GM23338 (cell line): ENCODE measurements at regions not wholly inside any gene's neighbourhood (a gene's known extent, or its start where the extent isn't known, plus 50 kb on each side); places are given as distances from the start of the nearest gene placed in this dataset.

ENCODE experiments used
- ATAC-seq: fragments of 200-7000 bp; cut with Tn5 transposase; 3 replicates; pipeline ENCODE4 v1.9.1; 2020
- DNase-seq: peaks from one replicate; pipeline ENCODE4 v3.0.0-alpha.2; 2015; ENCODE audit warnings: low spot score
- H2AFZ ChIP-seq: fragments of 200-600 bp; sonication (generic); 2 replicates; pipeline ENCODE4 v1.8.0; 2016; ENCODE audit warnings: antibody characterized with exemption, mild to moderate bottlenecking, moderate library complexity
- H3F3A ChIP-seq: fragments of 200-600 bp; sonication (generic); replicated peaks from 2 replicates; pipeline ENCODE4 v1.8.0; 2017; ENCODE audit warnings: antibody characterized with exemption, mixed run types, low read depth
- H3K27ac ChIP-seq: fragments of 200-600 bp; sonication (generic); 2 replicates; pipeline ENCODE4 v1.6.1; 2016; ENCODE audit warnings: low read depth
- H3K27me3 ChIP-seq: fragments of 200-600 bp; sonication (generic); 2 replicates; pipeline ENCODE4 v1.8.0; 2016; ENCODE audit warnings: mild to moderate bottlenecking, mixed run types, moderate library complexity; ENCODE audit not compliant: insufficient read depth
- H3K36me3 ChIP-seq: fragments of 200-600 bp; sonication (generic); 2 replicates; pipeline ENCODE4 v1.8.0; 2016; ENCODE audit warnings: mild to moderate bottlenecking; ENCODE audit not compliant: insufficient read depth
- H3K4me1 ChIP-seq: fragments of 200-600 bp; sonication (generic); 2 replicates; pipeline ENCODE4 v1.8.0; 2016; ENCODE audit warnings: mild to moderate bottlenecking, moderate library complexity; ENCODE audit not compliant: insufficient read depth
- H3K4me2 ChIP-seq: fragments of 200-600 bp; sonication (generic); 2 replicates; pipeline ENCODE4 v1.7.1; 2017; ENCODE audit warnings: mixed run types
- H3K4me3 ChIP-seq: fragments of 200-600 bp; sonication (generic); 2 replicates; pipeline ENCODE4 v1.6.1; 2016; ENCODE audit warnings: mixed run types
- H3K79me2 ChIP-seq: fragments of 200-600 bp; sonication (generic); replicated peaks from 2 replicates; pipeline ENCODE4 v1.8.0; 2017; ENCODE audit warnings: mild to moderate bottlenecking; ENCODE audit not compliant: insufficient read depth
- H3K9me2 ChIP-seq: fragments of 200-600 bp; sonication (generic); 2 replicates; pipeline ENCODE4 v1.8.0; 2017; ENCODE audit not compliant: insufficient read depth
- H4K20me1 ChIP-seq: fragments of 200-600 bp; sonication (generic); replicated peaks from 2 replicates; pipeline ENCODE4 v1.8.0; 2017; ENCODE audit warnings: mild to moderate bottlenecking; ENCODE audit not compliant: insufficient read depth
- H3K27ac Mint-ChIP-seq: 2 replicates; pipeline ENCODE4 v1.8.0; 2020; ENCODE audit warnings: inconsistent platforms, mild to moderate bottlenecking, moderate library complexity, mixed read lengths
- H3K27me3 Mint-ChIP-seq: 3 replicates; pipeline ENCODE4 v1.8.0; 2022; ENCODE audit warnings: low read depth, mild to moderate bottlenecking, moderate library complexity, mixed read lengths, inconsistent platforms; ENCODE audit not compliant: insufficient read depth, poor library complexity
- H3K36me3 Mint-ChIP-seq: 3 replicates; pipeline ENCODE4 v1.8.0; 2021; ENCODE audit warnings: low read depth, mild to moderate bottlenecking, inconsistent platforms, moderate library complexity, mixed read lengths
- H3K4me1 Mint-ChIP-seq: 3 replicates; pipeline ENCODE4 v1.8.0; 2020; ENCODE audit warnings: mild to moderate bottlenecking, inconsistent platforms, mixed read lengths
- H3K4me3 Mint-ChIP-seq: 3 replicates; pipeline ENCODE4 v1.8.0; 2021; ENCODE audit warnings: moderate library complexity, mild to moderate bottlenecking, inconsistent platforms, mixed read lengths
- H3K9me3 Mint-ChIP-seq: 3 replicates; pipeline ENCODE4 v1.8.0; 2020; ENCODE audit warnings: moderate library complexity, mild to moderate bottlenecking, inconsistent platforms, mixed read lengths
- CREB1 ChIP-seq: fragments of 250-450 bp; sonication (Bioruptor Pico); IDR thresholded peaks from 2 replicates; pipeline ENCODE4 v1.5.0; 2020; ENCODE audit warnings: low read depth, mild to moderate bottlenecking, moderate library complexity
- CTCF ChIP-seq, 2 experiments: fragments of 200-600 bp in 1 of 2; sonication (generic) in 1 of 2; conservative IDR thresholded peaks; 2 replicates each; pipeline versions ENCODE4 v1.5.1 to v1.6.1; 2016 to 2017; ENCODE audit warnings: antibody characterized with exemption in 2 of 2, low read depth in 2 of 2, mild to moderate bottlenecking in 2 of 2, moderate library complexity in 1 of 2
- ETS1 ChIP-seq: IDR thresholded peaks from 2 replicates; pipeline ENCODE4 v1.6.1; 2016; ENCODE audit warnings: antibody characterized with exemption
- EZH2 ChIP-seq: fragments of 200-600 bp; sonication (generic); IDR thresholded peaks from one replicate; pipeline ENCODE4 v1.8.0; 2017; ENCODE audit warnings: antibody characterized with exemption, mild to moderate bottlenecking, low read depth; ENCODE audit not compliant: unreplicated experiment
- EZH2phosphoT487 ChIP-seq: fragments of 200-600 bp; sonication (generic); IDR thresholded peaks from one replicate; pipeline ENCODE4 v1.8.1; 2018; ENCODE audit warnings: antibody characterized with exemption; ENCODE audit not compliant: unreplicated experiment
- JUNB ChIP-seq: IDR thresholded peaks from one replicate; pipeline ENCODE4 v1.6.1; 2016; ENCODE audit warnings: antibody characterized with exemption; ENCODE audit not compliant: unreplicated experiment
- NANOG ChIP-seq: IDR thresholded peaks from 2 replicates; pipeline ENCODE4 v1.6.1; 2016; ENCODE audit warnings: antibody characterized with exemption, borderline replicate concordance
- POLR2AphosphoS5 ChIP-seq: IDR thresholded peaks from 2 replicates; pipeline ENCODE4 v1.6.1; 2016; ENCODE audit warnings: antibody characterized with exemption, low read depth
- STAT1 ChIP-seq: IDR thresholded peaks from one replicate; pipeline ENCODE4 v1.6.1; 2016; ENCODE audit warnings: antibody characterized with exemption; ENCODE audit not compliant: unreplicated experiment
- ZNF114 ChIP-seq: fragments of 250-450 bp; sonication (Bioruptor Pico); IDR thresholded peaks from 2 replicates; pipeline ENCODE4 v1.5.0; 2020; ENCODE audit warnings: mild to moderate bottlenecking, moderate library complexity
- ZNF331 ChIP-seq: fragments of 250-450 bp; sonication (Bioruptor Pico); IDR thresholded peaks from 2 replicates; pipeline ENCODE4 v1.5.0; 2020; ENCODE audit warnings: low read depth, mild to moderate bottlenecking, moderate library complexity
- TF ChIP-seq, protein P1 (sequence below): IDR thresholded peaks from one replicate; pipeline ENCODE4 v1.6.1; 2018; ENCODE audit warnings: antibody characterized with exemption; ENCODE audit not compliant: unreplicated experiment
- TF ChIP-seq, protein P2 (sequence below): fragments of 250-450 bp; sonication (Bioruptor Pico); IDR thresholded peaks from 2 replicates; pipeline ENCODE4 v1.5.0; 2020; ENCODE audit warnings: mild to moderate bottlenecking, moderate library complexity

DNA sequence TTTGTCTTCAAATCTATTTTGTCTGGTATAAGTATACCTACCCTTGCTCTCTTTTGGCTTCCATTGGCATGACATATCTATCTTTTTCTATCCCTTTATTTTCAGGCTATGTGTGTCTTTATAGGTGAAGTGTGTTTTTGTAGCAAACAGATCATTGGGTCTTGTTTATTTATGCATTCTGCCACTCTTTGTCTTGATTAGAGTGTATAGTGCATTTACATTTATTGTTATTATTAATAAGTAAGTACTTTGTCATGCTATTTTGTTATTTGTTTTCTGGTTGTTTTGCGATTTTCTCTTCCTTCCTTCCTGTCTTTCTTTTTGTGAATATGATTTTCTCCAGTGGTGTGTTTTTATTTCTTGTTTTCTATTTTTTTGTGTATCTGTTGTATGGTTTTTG lies 188.6 kb downstream of the GLUD2 start:
- no peaks in the 10 kb centered on the region for H3K9me2 ChIP-seq
- H3K4me3 ChIP-seq = no peak overlapping the region
- H3K27me3 ChIP-seq = no peaks in the 10 kb centered on the region
- H3K27me3 Mint-ChIP-seq = no peaks in the 10 kb centered on the region
- no peak for DNase-seq
- no peak overlapping the region for H2AFZ ChIP-seq
- H3K9me3 Mint-ChIP-seq = no peaks in the 10 kb centered on the region
- no peaks in the 10 kb centered on the region for H3K36me3 Mint-ChIP-seq
- H3F3A ChIP-seq = no peaks in the 10 kb centered on the region
- no peak for ATAC-seq
- no peaks in the 10 kb centered on the region for H3K4me1 ChIP-seq
- no peak overlapping the region for H3K4me3 Mint-ChIP-seq
- H3K27ac ChIP-seq = no peak overlapping the region
- H3K36me3 ChIP-seq = no peaks in the 10 kb centered on the region
- TF ChIP-seq ZNF114 (CRISPR knock-in tag) (no peak), CREB1 (CRISPR knock-in tag) (no peak), CTCF (conservative IDR thresholded peaks at IDR 0.05; ENCODE audit: low read depth in 2 of 2) (no peak), EZH2phosphoT487 (no peak), EZH2 (no peak), NANOG (no peak), JUNB (no peak), POLR2AphosphoS5 (no peak), STAT1 (no peak), ZNF331 (no peak), ETS1 (no peak)
- TF ChIP-seq, protein P1, sequence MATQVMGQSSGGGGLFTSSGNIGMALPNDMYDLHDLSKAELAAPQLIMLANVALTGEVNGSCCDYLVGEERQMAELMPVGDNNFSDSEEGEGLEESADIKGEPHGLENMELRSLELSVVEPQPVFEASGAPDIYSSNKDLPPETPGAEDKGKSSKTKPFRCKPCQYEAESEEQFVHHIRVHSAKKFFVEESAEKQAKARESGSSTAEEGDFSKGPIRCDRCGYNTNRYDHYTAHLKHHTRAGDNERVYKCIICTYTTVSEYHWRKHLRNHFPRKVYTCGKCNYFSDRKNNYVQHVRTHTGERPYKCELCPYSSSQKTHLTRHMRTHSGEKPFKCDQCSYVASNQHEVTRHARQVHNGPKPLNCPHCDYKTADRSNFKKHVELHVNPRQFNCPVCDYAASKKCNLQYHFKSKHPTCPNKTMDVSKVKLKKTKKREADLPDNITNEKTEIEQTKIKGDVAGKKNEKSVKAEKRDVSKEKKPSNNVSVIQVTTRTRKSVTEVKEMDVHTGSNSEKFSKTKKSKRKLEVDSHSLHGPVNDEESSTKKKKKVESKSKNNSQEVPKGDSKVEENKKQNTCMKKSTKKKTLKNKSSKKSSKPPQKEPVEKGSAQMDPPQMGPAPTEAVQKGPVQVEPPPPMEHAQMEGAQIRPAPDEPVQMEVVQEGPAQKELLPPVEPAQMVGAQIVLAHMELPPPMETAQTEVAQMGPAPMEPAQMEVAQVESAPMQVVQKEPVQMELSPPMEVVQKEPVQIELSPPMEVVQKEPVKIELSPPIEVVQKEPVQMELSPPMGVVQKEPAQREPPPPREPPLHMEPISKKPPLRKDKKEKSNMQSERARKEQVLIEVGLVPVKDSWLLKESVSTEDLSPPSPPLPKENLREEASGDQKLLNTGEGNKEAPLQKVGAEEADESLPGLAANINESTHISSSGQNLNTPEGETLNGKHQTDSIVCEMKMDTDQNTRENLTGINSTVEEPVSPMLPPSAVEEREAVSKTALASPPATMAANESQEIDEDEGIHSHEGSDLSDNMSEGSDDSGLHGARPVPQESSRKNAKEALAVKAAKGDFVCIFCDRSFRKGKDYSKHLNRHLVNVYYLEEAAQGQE = no peak
- TF ChIP-seq, protein P2, sequence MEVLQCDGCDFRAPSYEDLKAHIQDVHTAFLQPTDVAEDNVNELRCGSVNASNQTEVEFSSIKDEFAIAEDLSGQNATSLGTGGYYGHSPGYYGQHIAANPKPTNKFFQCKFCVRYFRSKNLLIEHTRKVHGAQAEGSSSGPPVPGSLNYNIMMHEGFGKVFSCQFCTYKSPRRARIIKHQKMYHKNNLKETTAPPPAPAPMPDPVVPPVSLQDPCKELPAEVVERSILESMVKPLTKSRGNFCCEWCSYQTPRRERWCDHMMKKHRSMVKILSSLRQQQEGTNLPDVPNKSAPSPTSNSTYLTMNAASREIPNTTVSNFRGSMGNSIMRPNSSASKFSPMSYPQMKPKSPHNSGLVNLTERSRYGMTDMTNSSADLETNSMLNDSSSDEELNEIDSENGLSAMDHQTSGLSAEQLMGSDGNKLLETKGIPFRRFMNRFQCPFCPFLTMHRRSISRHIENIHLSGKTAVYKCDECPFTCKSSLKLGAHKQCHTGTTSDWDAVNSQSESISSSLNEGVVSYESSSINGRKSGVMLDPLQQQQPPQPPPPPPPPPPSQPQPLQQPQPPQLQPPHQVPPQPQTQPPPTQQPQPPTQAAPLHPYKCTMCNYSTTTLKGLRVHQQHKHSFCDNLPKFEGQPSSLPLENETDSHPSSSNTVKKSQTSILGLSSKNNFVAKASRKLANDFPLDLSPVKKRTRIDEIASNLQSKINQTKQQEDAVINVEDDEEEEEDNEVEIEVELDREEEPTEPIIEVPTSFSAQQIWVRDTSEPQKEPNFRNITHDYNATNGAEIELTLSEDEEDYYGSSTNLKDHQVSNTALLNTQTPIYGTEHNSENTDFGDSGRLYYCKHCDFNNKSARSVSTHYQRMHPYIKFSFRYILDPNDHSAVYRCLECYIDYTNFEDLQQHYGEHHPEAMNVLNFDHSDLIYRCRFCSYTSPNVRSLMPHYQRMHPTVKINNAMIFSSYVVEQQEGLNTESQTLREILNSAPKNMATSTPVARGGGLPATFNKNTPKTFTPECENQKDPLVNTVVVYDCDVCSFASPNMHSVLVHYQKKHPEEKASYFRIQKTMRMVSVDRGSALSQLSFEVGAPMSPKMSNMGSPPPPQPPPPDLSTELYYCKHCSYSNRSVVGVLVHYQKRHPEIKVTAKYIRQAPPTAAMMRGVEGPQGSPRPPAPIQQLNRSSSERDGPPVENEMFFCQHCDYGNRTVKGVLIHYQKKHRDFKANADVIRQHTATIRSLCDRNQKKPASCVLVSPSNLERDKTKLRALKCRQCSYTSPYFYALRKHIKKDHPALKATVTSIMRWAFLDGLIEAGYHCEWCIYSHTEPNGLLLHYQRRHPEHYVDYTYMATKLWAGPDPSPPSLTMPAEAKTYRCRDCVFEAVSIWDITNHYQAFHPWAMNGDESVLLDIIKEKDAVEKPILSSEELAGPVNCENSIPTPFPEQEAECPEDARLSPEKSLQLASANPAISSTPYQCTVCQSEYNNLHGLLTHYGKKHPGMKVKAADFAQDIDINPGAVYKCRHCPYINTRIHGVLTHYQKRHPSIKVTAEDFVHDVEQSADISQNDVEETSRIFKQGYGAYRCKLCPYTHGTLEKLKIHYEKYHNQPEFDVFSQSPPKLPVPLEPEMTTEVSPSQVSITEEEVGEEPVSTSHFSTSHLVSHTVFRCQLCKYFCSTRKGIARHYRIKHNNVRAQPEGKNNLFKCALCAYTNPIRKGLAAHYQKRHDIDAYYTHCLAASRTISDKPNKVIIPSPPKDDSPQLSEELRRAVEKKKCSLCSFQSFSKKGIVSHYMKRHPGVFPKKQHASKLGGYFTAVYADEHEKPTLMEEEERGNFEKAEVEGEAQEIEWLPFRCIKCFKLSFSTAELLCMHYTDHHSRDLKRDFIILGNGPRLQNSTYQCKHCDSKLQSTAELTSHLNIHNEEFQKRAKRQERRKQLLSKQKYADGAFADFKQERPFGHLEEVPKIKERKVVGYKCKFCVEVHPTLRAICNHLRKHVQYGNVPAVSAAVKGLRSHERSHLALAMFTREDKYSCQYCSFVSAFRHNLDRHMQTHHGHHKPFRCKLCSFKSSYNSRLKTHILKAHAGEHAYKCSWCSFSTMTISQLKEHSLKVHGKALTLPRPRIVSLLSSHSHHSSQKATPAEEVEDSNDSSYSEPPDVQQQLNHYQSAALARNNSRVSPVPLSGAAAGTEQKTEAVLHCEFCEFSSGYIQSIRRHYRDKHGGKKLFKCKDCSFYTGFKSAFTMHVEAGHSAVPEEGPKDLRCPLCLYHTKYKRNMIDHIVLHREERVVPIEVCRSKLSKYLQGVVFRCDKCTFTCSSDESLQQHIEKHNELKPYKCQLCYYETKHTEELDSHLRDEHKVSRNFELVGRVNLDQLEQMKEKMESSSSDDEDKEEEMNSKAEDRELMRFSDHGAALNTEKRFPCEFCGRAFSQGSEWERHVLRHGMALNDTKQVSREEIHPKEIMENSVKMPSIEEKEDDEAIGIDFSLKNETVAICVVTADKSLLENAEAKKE (CRISPR knock-in tag) = no peak
- no peaks in the 10 kb centered on the region for H3K4me1 Mint-ChIP-seq
- H3K4me2 ChIP-seq = no peak overlapping the region
- H3K27ac Mint-ChIP-seq = no peak overlapping the region
- H4K20me1 ChIP-seq = no peaks in the 10 kb centered on the region
- no peaks in the 10 kb centered on the region for H3K79me2 ChIP-seq
